HepG2 (cell line): ENCODE measurements at regions not wholly inside any gene's neighbourhood (a gene's known extent, or its start where the extent isn't known, plus 50 kb on each side); places are given as distances from the start of the nearest gene placed in this dataset.

Experiments
- ARNT ChIP-seq: fragments of 450-650 bp; IDR thresholded peaks from 2 replicates; pipeline ENCODE4 v1.6.1; 2017
- ATF1 ChIP-seq: IDR thresholded peaks from 2 replicates; pipeline ENCODE4 v1.6.1; 2016; ENCODE audit warnings: mild to moderate bottlenecking, control low read depth
- CTCF ChIP-seq: sonication (generic); formaldehyde crosslinking; IDR thresholded peaks from 2 replicates; pipeline ENCODE4 v1.5.0; 2020; ENCODE audit warnings: mild to moderate bottlenecking, missing genetic modification reagents, moderate library complexity
- EP300 ChIP-seq, 3 experiments: sonication (generic) in 1 of 3; formaldehyde crosslinking in 1 of 3; IDR thresholded peaks; 2 replicates each; pipeline versions ENCODE4 v1.5.1 to v1.6.1; 2011 to 2020; ENCODE audit warnings: low read depth in 2 of 3, low read length in 2 of 3, borderline replicate concordance in 1 of 3, improper control_type of control experiment in 1 of 3, mild to moderate bottlenecking in 1 of 3, missing genetic modification reagents in 1 of 3, moderate library complexity in 1 of 3
- HNF1B ChIP-seq: sonication (generic); formaldehyde crosslinking; IDR thresholded peaks from 2 replicates; pipeline ENCODE4 v1.5.1; 2020; ENCODE audit warnings: mild to moderate bottlenecking, moderate library complexity, missing genetic modification reagents
- IKZF1 ChIP-seq: fragments of 450-650 bp; IDR thresholded peaks from 2 replicates; pipeline ENCODE4 v1.7.1; 2016
- KMT2A ChIP-seq: sonication (generic); formaldehyde crosslinking; IDR thresholded peaks from 2 replicates; pipeline ENCODE4 v1.4.0; 2020; ENCODE audit warnings: missing genetic modification reagents
- NFIC ChIP-seq: IDR thresholded peaks from 2 replicates; pipeline ENCODE4 v1.6.1; 2012; ENCODE audit warnings: mild to moderate bottlenecking, low read length, inconsistent platforms
- SALL2 ChIP-seq: sonication (generic); formaldehyde crosslinking; IDR thresholded peaks from 2 replicates; pipeline ENCODE4 v1.8.1; 2023; ENCODE audit warnings: mild to moderate bottlenecking, missing genetic modification reagents, inconsistent platforms
- SIX1 ChIP-seq: sonication (generic); formaldehyde crosslinking; IDR thresholded peaks from 2 replicates; pipeline ENCODE4 v1.4.0; 2020; ENCODE audit warnings: missing genetic modification reagents, borderline replicate concordance
- YY1 ChIP-seq: IDR thresholded peaks from 2 replicates; pipeline ENCODE4 v1.6.1; 2011; ENCODE audit warnings: low read length, low read depth, moderate library complexity, mild to moderate bottlenecking; ENCODE audit not compliant: insufficient read depth, insufficient replicate concordance
- ZBTB4 ChIP-seq: sonication (generic); formaldehyde crosslinking; IDR thresholded peaks from 2 replicates; pipeline ENCODE4 v1.4.0; 2020; ENCODE audit warnings: missing genetic modification reagents, mild to moderate bottlenecking, borderline replicate concordance
- ZBTB7A ChIP-seq: sonication (generic); formaldehyde crosslinking; IDR thresholded peaks from 2 replicates; pipeline ENCODE4 v1.8.0; 2022; ENCODE audit warnings: mild to moderate bottlenecking, missing genetic modification reagents
- ZFP36 ChIP-seq: fragments of 150-350 bp; IDR thresholded peaks from 2 replicates; pipeline ENCODE4 v1.6.1; 2018; ENCODE audit warnings: borderline replicate concordance, low read length, low read depth; ENCODE audit not compliant: partially characterized antibody

GRCh38 chr12:45148619-45149018 lies 67.3 kb upstream of the ANO6 start:
- TF ChIP-seq ZBTB4 (CRISPR knock-in tag) = no peak
- no peak for TF ChIP-seq ZFP36
- TF ChIP-seq ATF1 = no peak
- TF ChIP-seq SALL2 = no peak
- TF ChIP-seq KMT2A (CRISPR knock-in tag) = no peak
- TF ChIP-seq CTCF (CRISPR knock-in tag) = no peak
- no peak for TF ChIP-seq SIX1
- no peak for TF ChIP-seq ZBTB7A (CRISPR knock-in tag)
- TF ChIP-seq NFIC = no peak
- no peak for TF ChIP-seq IKZF1
- TF ChIP-seq HNF1B (CRISPR knock-in tag) = no peak
- no peak for TF ChIP-seq EP300 (IDR thresholded peaks at IDR 0.05; ENCODE audit: low read depth in 2 of 2, low read length in 2 of 2)
- no peak for TF ChIP-seq EP300 (CRISPR knock-in tag; IDR thresholded peaks at IDR 0.05; ENCODE audit: borderline replicate concordance)
- TF ChIP-seq YY1 = no peak
- TF ChIP-seq ARNT = no peak
